OCI-LY7 (cell line): ENCODE measurements at regions not wholly inside any gene's neighbourhood (a gene's known extent, or its start where the extent isn't known, plus 50 kb on each side); places are given as distances from the start of the nearest gene placed in this dataset.

Experiments used
- BruUV-seq: library from RNA; stranded (reverse); fragments of 400-500 nt; replicated peaks from 2 replicates; lab custom pipeline; 2021; lab: Mats Ljungman, UMichigan
- CTCF ChIA-PET: fragments of 300-600 bp; sonication (Branson Sonifier 250); formaldehyde crosslinking; loops from one replicate; lab custom pipeline; 2022; ENCODE audit warnings: antibody characterized with exemption; ENCODE audit not compliant: unreplicated experiment; lab: Charles Lee
- POLR2A ChIA-PET: fragments of 300-600 bp; sonication (Branson Sonifier 250); formaldehyde crosslinking; loops from one replicate; lab custom pipeline; 2022; ENCODE audit warnings: antibody characterized with exemption; lab: Charles Lee
- DNase-seq: peaks from one replicate; pipeline ENCODE4 v3.0.0-alpha.2; 2015; ENCODE audit warnings: low spot score
- H2AFZ ChIP-seq: fragments of 200-600 bp; sonication (generic), shearing (Covaris generic); 2 replicates; pipeline ENCODE4 v1.6.1; 2014; ENCODE audit warnings: mild to moderate bottlenecking, antibody characterized with exemption, low read length, moderate library complexity
- H3K27ac ChIP-seq: fragments of 200-600 bp; sonication (generic); 2 replicates; pipeline ENCODE4 v1.5.1; 2014; ENCODE audit warnings: mixed run types, low read depth, mild to moderate bottlenecking, moderate library complexity, low read length, inconsistent platforms; ENCODE audit not compliant: poor library complexity, severe bottlenecking
- H3K36me3 ChIP-seq: fragments of 200-600 bp; sonication (generic); 2 replicates; pipeline ENCODE4 v1.6.1; 2014; ENCODE audit warnings: mild to moderate bottlenecking, antibody characterized with exemption, low read length, moderate library complexity, mixed read lengths; ENCODE audit not compliant: insufficient read depth
- H3K4me1 ChIP-seq: fragments of 200-600 bp; sonication (generic); 2 replicates; pipeline ENCODE4 v1.5.1; 2014; ENCODE audit warnings: mild to moderate bottlenecking, low read length; ENCODE audit not compliant: insufficient read depth, poor library complexity, severe bottlenecking
- H3K4me2 ChIP-seq: fragments of 200-600 bp; sonication (generic); 2 replicates; pipeline ENCODE4 v1.6.1; 2014; ENCODE audit warnings: mild to moderate bottlenecking, low read length
- H3K4me3 ChIP-seq: fragments of 200-600 bp; sonication (generic); 2 replicates; pipeline ENCODE4 v1.5.1; 2014; ENCODE audit warnings: mild to moderate bottlenecking, low read depth, low read length; ENCODE audit not compliant: poor library complexity, severe bottlenecking
- H3K79me2 ChIP-seq: fragments of 200-600 bp; sonication (generic); 2 replicates; pipeline ENCODE4 v1.6.1; 2016; ENCODE audit warnings: low read depth, mild to moderate bottlenecking, low read length, moderate library complexity, mixed read lengths; ENCODE audit not compliant: insufficient read depth
- H3K9me2 ChIP-seq: fragments of 200-600 bp; sonication (generic); 2 replicates; pipeline ENCODE4 v1.6.1; 2016; ENCODE audit warnings: mild to moderate bottlenecking, low read length, mixed read lengths; ENCODE audit not compliant: insufficient read depth
- H3K9me3 ChIP-seq: fragments of 200-600 bp; sonication (generic); 2 replicates; pipeline ENCODE4 v1.6.1; 2014; ENCODE audit warnings: mild to moderate bottlenecking, mixed run types, low read length, mixed read lengths
- H4K20me1 ChIP-seq: fragments of 200-600 bp; sonication (generic); 2 replicates; pipeline ENCODE4 v1.6.1; 2014; ENCODE audit warnings: mild to moderate bottlenecking, antibody characterized with exemption, low read length, moderate library complexity, mixed read lengths; ENCODE audit not compliant: insufficient read depth
- EZH2phosphoT487 ChIP-seq: fragments of 200-600 bp; sonication (generic); IDR thresholded peaks from 2 replicates; pipeline ENCODE4 v1.6.1; 2018; ENCODE audit warnings: low read depth, borderline replicate concordance, mild to moderate bottlenecking, mixed run types, antibody characterized with exemption, low read length, moderate library complexity, mixed read lengths
- intact Hi-C: fragments of 100-400 bp; cut with micrococcal nuclease; formaldehyde crosslinking; loops from one replicate; pipeline ENCODE4 v1.10.0; 2022; ENCODE audit not compliant: unreplicated experiment
- TF ChIP-seq, protein P1 (sequence below): fragments of 200-600 bp; sonication (generic); conservative IDR thresholded peaks from 2 replicates; pipeline ENCODE4 v1.5.1; 2014; ENCODE audit warnings: mild to moderate bottlenecking, antibody characterized with exemption, low read length, moderate library complexity, mixed read lengths

DNA sequence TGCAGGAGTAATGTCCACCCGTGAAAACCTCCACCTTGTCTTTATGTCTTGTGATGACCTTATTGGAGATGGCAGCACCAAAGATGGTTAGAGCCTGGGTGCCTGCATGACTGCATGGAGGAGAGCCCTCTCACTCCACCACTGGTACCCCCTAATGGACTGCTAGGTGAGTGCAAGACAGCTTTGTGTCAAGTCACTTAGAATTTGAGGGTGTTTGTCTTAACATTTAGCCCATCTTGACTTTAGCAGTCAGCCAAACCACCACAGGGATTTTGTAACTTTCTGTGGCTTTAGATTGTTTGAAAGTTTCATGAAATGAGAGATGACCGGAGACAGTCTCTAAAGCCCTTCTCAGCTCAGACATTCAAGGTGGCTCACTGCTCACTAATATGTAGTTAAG, 232.9 kb upstream of the NCAM1 start:
- Histone ChIP-seq H3K4me1 (no peaks in the 10 kb centered on the region), H3K36me3 (no peaks in the 10 kb centered on the region), H3K4me2 (no peak overlapping the region), H3K79me2 (no peaks in the 10 kb centered on the region), H3K9me2 (no peaks in the 10 kb centered on the region), H3K27ac (no peak overlapping the region), H3K9me3 (no peaks in the 10 kb centered on the region), H2AFZ (no peak overlapping the region), H4K20me1 (no peaks in the 10 kb centered on the region), H3K4me3 (no peak overlapping the region)
- ChIA-PET POLR2A (no interaction called here), CTCF (no interaction called here)
- intact Hi-C loops: no loop called here
- no TSS peak for BruUV-seq
- no peak for DNase-seq
- TF ChIP-seq, protein P1, sequence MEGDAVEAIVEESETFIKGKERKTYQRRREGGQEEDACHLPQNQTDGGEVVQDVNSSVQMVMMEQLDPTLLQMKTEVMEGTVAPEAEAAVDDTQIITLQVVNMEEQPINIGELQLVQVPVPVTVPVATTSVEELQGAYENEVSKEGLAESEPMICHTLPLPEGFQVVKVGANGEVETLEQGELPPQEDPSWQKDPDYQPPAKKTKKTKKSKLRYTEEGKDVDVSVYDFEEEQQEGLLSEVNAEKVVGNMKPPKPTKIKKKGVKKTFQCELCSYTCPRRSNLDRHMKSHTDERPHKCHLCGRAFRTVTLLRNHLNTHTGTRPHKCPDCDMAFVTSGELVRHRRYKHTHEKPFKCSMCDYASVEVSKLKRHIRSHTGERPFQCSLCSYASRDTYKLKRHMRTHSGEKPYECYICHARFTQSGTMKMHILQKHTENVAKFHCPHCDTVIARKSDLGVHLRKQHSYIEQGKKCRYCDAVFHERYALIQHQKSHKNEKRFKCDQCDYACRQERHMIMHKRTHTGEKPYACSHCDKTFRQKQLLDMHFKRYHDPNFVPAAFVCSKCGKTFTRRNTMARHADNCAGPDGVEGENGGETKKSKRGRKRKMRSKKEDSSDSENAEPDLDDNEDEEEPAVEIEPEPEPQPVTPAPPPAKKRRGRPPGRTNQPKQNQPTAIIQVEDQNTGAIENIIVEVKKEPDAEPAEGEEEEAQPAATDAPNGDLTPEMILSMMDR: no peak
- no peak for TF ChIP-seq EZH2phosphoT487

DNA sequence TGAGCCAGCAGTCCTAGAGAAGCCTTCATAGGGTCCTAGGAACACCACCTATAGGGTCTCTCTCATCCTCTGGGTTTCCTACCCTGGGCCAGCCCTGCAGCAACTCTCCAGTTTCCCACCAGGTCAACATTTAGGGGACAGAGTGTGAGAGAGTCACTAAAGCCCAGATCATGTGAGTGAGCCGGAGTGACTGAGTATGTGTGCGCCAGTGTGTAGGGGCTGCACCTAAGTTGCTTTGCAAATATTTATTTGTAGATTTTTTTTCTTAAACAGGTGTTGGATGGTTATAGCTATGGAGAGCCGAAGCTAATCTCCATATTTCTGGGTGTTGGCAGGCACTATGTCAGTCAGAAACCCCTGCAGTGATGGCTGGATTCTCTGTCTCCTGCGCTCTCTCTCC, 232.5 kb upstream of the NCAM1 start:
- Histone ChIP-seq H3K27ac (no peak overlapping the region), H3K79me2 (no peaks in the 10 kb centered on the region), H3K36me3 (no peaks in the 10 kb centered on the region), H2AFZ (no peak overlapping the region), H3K9me2 (no peaks in the 10 kb centered on the region), H3K4me2 (no peak overlapping the region), H4K20me1 (no peaks in the 10 kb centered on the region), H3K9me3 (no peaks in the 10 kb centered on the region), H3K4me1 (no peaks in the 10 kb centered on the region), H3K4me3 (no peak overlapping the region)
- CTCF ChIA-PET: no interaction called here
- BruUV-seq: no TSS peak
- no peak for DNase-seq
- POLR2A ChIA-PET: no interaction called here
- intact Hi-C loops: no loop called here
- TF ChIP-seq, protein P1: no peak
- no peak for TF ChIP-seq EZH2phosphoT487

DNA sequence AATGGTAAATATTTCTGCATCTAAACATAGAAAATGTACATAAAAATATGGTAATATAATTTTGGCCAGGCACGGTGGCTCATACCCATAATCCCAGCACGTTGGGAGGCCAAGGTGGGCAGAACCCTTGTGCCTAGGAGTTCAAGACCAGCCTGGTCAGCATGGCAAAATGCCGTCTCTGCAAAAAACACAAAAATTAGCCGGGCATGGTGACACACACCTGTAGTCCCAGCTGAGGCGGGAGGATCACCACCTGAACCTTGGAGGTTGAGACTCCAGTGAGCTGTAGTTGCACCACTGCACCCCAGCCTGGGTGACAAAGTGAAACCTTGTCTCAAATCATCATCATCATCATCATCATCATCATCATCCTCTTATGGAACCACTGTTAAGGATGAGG, 230.6 kb upstream of the NCAM1 start:
- ChIA-PET CTCF (no interaction called here), POLR2A (no interaction called here)
- Histone ChIP-seq H3K79me2 (no peaks in the 10 kb centered on the region), H3K9me3 (no peaks in the 10 kb centered on the region), H3K9me2 (no peaks in the 10 kb centered on the region), H3K27ac (no peak overlapping the region), H3K4me3 (no peak overlapping the region), H3K36me3 (no peaks in the 10 kb centered on the region), H4K20me1 (no peaks in the 10 kb centered on the region), H3K4me1 (no peaks in the 10 kb centered on the region), H2AFZ (no peak overlapping the region), H3K4me2 (no peak overlapping the region)
- no TSS peak for BruUV-seq
- intact Hi-C loops: no loop called here
- no peak for DNase-seq
- TF ChIP-seq, protein P1: no peak
- no peak for TF ChIP-seq EZH2phosphoT487
